Fibroblast of mammary gland (primary cell): ENCODE measurements at regions not wholly inside any gene's neighbourhood (a gene's known extent, or its start where the extent isn't known, plus 50 kb on each side); places are given as distances from the start of the nearest gene placed in this dataset.
"Not testable (repeated sequence)": the region's sequence is repeated elsewhere in the genome, so short reads cannot be mapped to it uniquely, and the experiment has no call there.

Experiments
- DNase-seq: peaks from one replicate; pipeline ENCODE4 v3.0.0-alpha.2; 2010; ENCODE audit warnings: low read depth
- H3K4me3 ChIP-seq: 2 replicates; pipeline ENCODE4 v1.5.1; 2011; ENCODE audit warnings: low read depth, mild to moderate bottlenecking, low read length, moderate library complexity; ENCODE audit not compliant: control insufficient read depth
- CTCF ChIP-seq: conservative IDR thresholded peaks from 2 replicates; pipeline ENCODE4 v1.5.1; 2011; ENCODE audit warnings: low read depth, low read length, inconsistent platforms; ENCODE audit not compliant: control insufficient read depth, insufficient read depth

- no peak overlapping the region for H3K4me3 ChIP-seq
- no peak for TF ChIP-seq CTCF
- no peak for DNase-seq
These were observed 420.8 kb upstream of the DPH6 start for GRCh38 chr15:35966781-35967180.

DNA sequence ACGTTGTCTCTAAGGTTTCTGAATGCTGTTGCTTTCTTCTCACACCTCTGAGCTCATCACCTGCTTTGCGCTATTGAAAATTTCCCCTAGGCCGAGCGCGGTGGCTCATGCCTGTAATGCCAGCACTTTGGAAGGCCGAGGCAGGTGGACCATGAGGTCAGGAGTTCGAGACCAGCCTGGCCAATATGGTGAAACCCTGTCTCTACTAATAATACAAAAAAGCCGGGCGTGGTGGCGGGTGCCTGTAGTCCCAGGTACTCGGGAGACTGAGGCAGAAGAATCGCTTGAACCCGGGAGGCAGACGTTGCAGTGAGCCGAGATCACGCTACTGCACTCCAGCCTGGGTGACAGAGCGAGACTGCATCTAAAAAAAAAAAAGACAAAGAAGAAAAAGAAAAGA, 422.0 kb upstream of the DPH6 start:
- DNase-seq, H3K4me3 ChIP-seq: not testable (repeated sequence)

GRCh38 chr15:35973029-35973428, 427.1 kb upstream of the DPH6 start:
- no peak for DNase-seq
- no peak for TF ChIP-seq CTCF
- H3K4me3 ChIP-seq: no peak overlapping the region

GRCh38 chr15:35974052-35974451, 428.1 kb upstream of the DPH6 start:
- no peak for TF ChIP-seq CTCF
- DNase-seq: no peak

DNA sequence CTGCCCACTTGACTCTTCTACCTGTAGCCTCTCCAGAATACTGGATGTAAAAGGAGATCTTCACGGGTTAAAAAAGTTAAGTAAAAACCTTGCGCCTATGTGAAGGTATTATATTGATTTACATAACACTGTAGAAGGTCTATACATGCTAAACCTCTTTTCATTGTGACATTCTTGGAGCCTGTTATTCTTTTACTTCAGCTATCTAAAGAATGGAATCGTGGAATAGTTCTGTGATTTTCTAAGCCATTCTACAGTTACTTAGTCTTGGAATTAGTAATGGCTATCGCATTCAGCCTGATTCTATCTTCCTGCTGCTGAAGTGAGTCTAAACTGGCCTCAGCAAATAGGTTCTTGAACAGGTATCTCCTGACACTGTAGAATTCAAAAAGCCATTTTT, 430.0 kb upstream of the DPH6 start:
- no peak overlapping the region for H3K4me3 ChIP-seq
- no peak for DNase-seq
- no peak for TF ChIP-seq CTCF

More at GRCh38 chr15:35974052-35974451, 428.1 kb upstream of the DPH6 start:
- no peak overlapping the region for H3K4me3 ChIP-seq

GRCh38 chr15:35979608-35980007, 433.6 kb upstream of the DPH6 start:
- no peak for DNase-seq
- TF ChIP-seq CTCF: no peak
- H3K4me3 ChIP-seq: no peak overlapping the region

- H3K4me3 ChIP-seq: no peak overlapping the region
- TF ChIP-seq CTCF: no peak
- DNase-seq: peak; percentile 59
These were observed 434.8 kb upstream of the DPH6 start for GRCh38 chr15:35980719-35981118.
